ENCODE measurements at regions not wholly inside any gene's neighbourhood (a gene's known extent, or its start where the extent isn't known, plus 50 kb on each side); places are given as distances from the start of the nearest gene placed in this dataset.
"Not testable (repeated sequence)": the region's sequence is repeated elsewhere in the genome, so short reads cannot be mapped to it uniquely, and the experiment has no call there.

- no peak for DNase-seq (ENCODE audit: low read depth, low spot score)
Observed at GRCh38 chr10:53650794-53651193, 878.2 kb upstream of the MBL2 start.

GRCh38 chr10:53647221-53647620, 874.6 kb upstream of the MBL2 start:
- DNase-seq (ENCODE audit: low read depth, low spot score) = not testable (repeated sequence)

GRCh38 chr10:53646525-53646924, 873.9 kb upstream of the MBL2 start:
- DNase-seq (ENCODE audit: low read depth, low spot score) = no peak

- DNase-seq (ENCODE audit: low read depth, low spot score) = no peak
Observed at GRCh38 chr10:53645951-53646350, 873.4 kb upstream of the MBL2 start.

- no peak for DNase-seq (ENCODE audit: low read depth, low spot score)
Observed at GRCh38 chr10:53638006-53638405, 865.4 kb upstream of the MBL2 start.

- DNase-seq (ENCODE audit: low read depth, low spot score) = no peak
Observed at GRCh38 chr10:53624722-53625121, 852.1 kb upstream of the MBL2 start.

GRCh38 chr10:53622201-53622600, 849.6 kb upstream of the MBL2 start:
- DNase-seq (ENCODE audit: low read depth, low spot score) = no peak

- DNase-seq (ENCODE audit: low read depth, low spot score) = no peak
Observed at GRCh38 chr10:53619671-53620070, 847.1 kb upstream of the MBL2 start.

- DNase-seq (ENCODE audit: low read depth, low spot score) = no peak
Observed at GRCh38 chr10:53607691-53608090, 835.1 kb upstream of the MBL2 start.

GRCh38 chr10:53606981-53607380, 834.4 kb upstream of the MBL2 start:
- DNase-seq (ENCODE audit: low read depth, low spot score) = no peak

GRCh38 chr10:53601260-53601875, 828.8 kb upstream of the MBL2 start:
- DNase-seq (ENCODE audit: low read depth, low spot score) = no peak

- no peak for DNase-seq (ENCODE audit: low read depth, low spot score)
Observed at GRCh38 chr10:53598914-53599313, 826.3 kb upstream of the MBL2 start.

- no peak for DNase-seq (ENCODE audit: low read depth, low spot score)
Observed at GRCh38 chr10:53597835-53598251, 825.3 kb upstream of the MBL2 start.

- no peak for DNase-seq (ENCODE audit: low read depth, low spot score)
Observed at GRCh38 chr10:53580465-53580864, 807.9 kb upstream of the MBL2 start.

- DNase-seq (ENCODE audit: low read depth, low spot score) = no peak
Observed at GRCh38 chr10:53579773-53580172, 807.2 kb upstream of the MBL2 start.

- DNase-seq (ENCODE audit: low read depth, low spot score) = no peak
Observed at GRCh38 chr10:53574024-53574423, 801.4 kb upstream of the MBL2 start.

GRCh38 chr10:53573498-53573897, 800.9 kb upstream of the MBL2 start:
- DNase-seq (ENCODE audit: low read depth, low spot score) = no peak

GRCh38 chr10:53572799-53573198, 800.2 kb upstream of the MBL2 start:
- no peak for DNase-seq (ENCODE audit: low read depth, low spot score)

- no peak for DNase-seq (ENCODE audit: low read depth, low spot score)
Observed at GRCh38 chr10:53570221-53570620, 797.6 kb upstream of the MBL2 start.

- DNase-seq (ENCODE audit: low read depth, low spot score) = no peak
Observed at GRCh38 chr10:53569455-53569854, 796.9 kb upstream of the MBL2 start.

- no peak for DNase-seq (ENCODE audit: low read depth, low spot score)
Observed at GRCh38 chr10:53548664-53549063, 776.1 kb upstream of the MBL2 start.

GRCh38 chr10:53547364-53547763, 774.8 kb upstream of the MBL2 start:
- no peak for DNase-seq (ENCODE audit: low read depth, low spot score)

GRCh38 chr10:53543410-53543809, 770.8 kb upstream of the MBL2 start:
- no peak for DNase-seq (ENCODE audit: low read depth, low spot score)

GRCh38 chr10:53537508-53537907, 764.9 kb upstream of the MBL2 start:
- no peak for DNase-seq (ENCODE audit: low read depth, low spot score)

Measured in smooth muscle cell of the brain vasculature (primary cell).